MM.1S (cell line): ENCODE measurements at regions not wholly inside any gene's neighbourhood (a gene's known extent, or its start where the extent isn't known, plus 50 kb on each side); places are given as distances from the start of the nearest gene placed in this dataset.

Experiments
- DNase-seq: peaks from one replicate; pipeline ENCODE4 v3.0.0-alpha.2; 2015
- H2AFZ ChIP-seq: fragments of 300-600 bp; sonication (generic); 2 replicates; pipeline ENCODE4 v1.6.0; 2016; ENCODE audit warnings: antibody characterized with exemption, low read length
- H3F3A ChIP-seq: fragments of 300-600 bp; sonication (generic); 2 replicates; pipeline ENCODE4 v1.6.1; 2016; ENCODE audit warnings: mild to moderate bottlenecking, antibody characterized with exemption, low read length, moderate library complexity, mixed read lengths; ENCODE audit not compliant: insufficient read depth
- H3K27ac ChIP-seq: fragments of 300-600 bp; sonication (generic); 2 replicates; pipeline ENCODE4 v1.5.1; 2016; ENCODE audit warnings: mild to moderate bottlenecking, low read length
- H3K27me3 ChIP-seq: fragments of 300-600 bp; sonication (generic); replicated peaks from 2 replicates; pipeline ENCODE4 v1.6.0; 2016; ENCODE audit warnings: low read length; ENCODE audit not compliant: insufficient read depth
- H3K36me3 ChIP-seq: fragments of 300-600 bp; sonication (generic); replicated peaks from 2 replicates; pipeline ENCODE4 v1.6.1; 2016; ENCODE audit warnings: mild to moderate bottlenecking, low read length, mixed read lengths; ENCODE audit not compliant: insufficient read depth
- H3K4me1 ChIP-seq: fragments of 300-600 bp; sonication (generic); 2 replicates; pipeline ENCODE4 v1.6.1; 2016; ENCODE audit warnings: low read length, mixed read lengths
- H3K4me2 ChIP-seq: fragments of 300-600 bp; sonication (generic); 2 replicates; pipeline ENCODE4 v1.6.0; 2016; ENCODE audit warnings: low read depth, low read length
- H3K4me3 ChIP-seq: fragments of 300-600 bp; sonication (generic); 2 replicates; pipeline ENCODE4 v1.5.1; 2016; ENCODE audit warnings: low read length, mixed read lengths
- H3K79me2 ChIP-seq: fragments of 300-600 bp; sonication (generic); 2 replicates; pipeline ENCODE4 v1.6.1; 2016; ENCODE audit warnings: mixed run types, low read length, mixed read lengths
- H3K9ac ChIP-seq: fragments of 300-600 bp; sonication (generic); 2 replicates; pipeline ENCODE4 v1.6.1; 2016; ENCODE audit warnings: low read length, mixed read lengths
- H3K9me2 ChIP-seq: fragments of 300-600 bp; sonication (generic); replicated peaks from 2 replicates; pipeline ENCODE4 v1.6.1; 2016; ENCODE audit warnings: mild to moderate bottlenecking, low read length, mixed read lengths; ENCODE audit not compliant: insufficient read depth
- H3K9me3 ChIP-seq: fragments of 300-600 bp; sonication (generic); replicated peaks from 2 replicates; pipeline ENCODE4 v1.6.1; 2016; ENCODE audit warnings: mild to moderate bottlenecking, low read length, mixed read lengths; ENCODE audit not compliant: insufficient read depth
- H4K20me1 ChIP-seq: fragments of 300-600 bp; sonication (generic); 2 replicates; pipeline ENCODE4 v1.6.1; 2016; ENCODE audit warnings: mild to moderate bottlenecking, low read length, moderate library complexity, mixed read lengths; ENCODE audit not compliant: insufficient read depth
- EZH2 ChIP-seq: fragments of 300-600 bp; sonication (generic); optimal IDR thresholded peaks from 2 replicates; pipeline ENCODE3; 2017; ENCODE audit warnings: low read depth, mild to moderate bottlenecking, antibody characterized with exemption, low read length, mixed read lengths
- EZH2phosphoT487 ChIP-seq: fragments of 300-600 bp; sonication (generic); IDR thresholded peaks from 2 replicates; pipeline ENCODE4 v1.6.1; 2018; ENCODE audit warnings: antibody characterized with exemption, low read length
- TF ChIP-seq, protein P1 (sequence below): fragments of 300-600 bp; sonication (generic); IDR thresholded peaks from 2 replicates; pipeline ENCODE4 v1.5.1; 2016; ENCODE audit warnings: antibody characterized with exemption, low read length, mixed read lengths

DNA sequence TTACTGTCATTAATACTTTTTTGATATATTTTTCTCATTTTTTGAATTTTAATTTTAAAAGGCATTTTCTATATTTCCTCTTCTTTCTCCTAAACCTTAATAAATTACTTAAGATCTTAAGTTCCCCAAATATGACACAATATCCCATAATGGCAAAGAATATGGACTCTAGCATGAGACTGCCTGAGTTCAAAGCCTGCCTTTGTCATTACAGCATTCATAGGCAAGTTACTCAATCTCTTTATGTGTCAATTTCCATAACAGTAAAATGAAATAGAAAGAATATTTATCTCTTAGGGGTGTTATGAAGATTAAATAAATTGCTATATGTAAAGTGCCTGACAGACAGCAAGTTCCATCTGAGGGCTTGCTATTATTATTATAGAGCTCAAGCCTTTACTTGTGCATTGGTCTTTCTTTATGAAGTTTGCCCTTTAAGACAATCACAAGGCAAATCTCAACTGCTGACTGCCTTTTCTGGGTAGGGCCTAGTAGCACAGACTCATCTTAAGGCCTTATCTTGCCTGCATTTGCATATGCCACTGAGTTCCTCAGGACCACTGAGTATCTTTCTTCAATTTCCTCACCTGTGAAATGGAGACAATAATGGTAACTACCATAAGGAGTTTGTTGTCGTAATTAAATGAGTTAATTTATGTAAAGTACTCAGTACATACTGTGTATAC lies 231.0 kb downstream of the NRIP1 start:
- no peaks in the 10 kb centered on the region for H3K4me1 ChIP-seq
- H3K79me2 ChIP-seq, result no peaks in the 10 kb centered on the region
- H3K9me3 ChIP-seq, result no peaks in the 10 kb centered on the region
- no peak overlapping the region for H3K27ac ChIP-seq
- H3K4me2 ChIP-seq, result no peak overlapping the region
- no peak overlapping the region for H3K4me3 ChIP-seq
- no peaks in the 10 kb centered on the region for H3F3A ChIP-seq
- no peak for DNase-seq
- H4K20me1 ChIP-seq, result no peaks in the 10 kb centered on the region
- H2AFZ ChIP-seq, result no peak overlapping the region
- TF ChIP-seq EZH2phosphoT487, result no peak
- TF ChIP-seq EZH2, result no peak
- TF ChIP-seq, protein P1, sequence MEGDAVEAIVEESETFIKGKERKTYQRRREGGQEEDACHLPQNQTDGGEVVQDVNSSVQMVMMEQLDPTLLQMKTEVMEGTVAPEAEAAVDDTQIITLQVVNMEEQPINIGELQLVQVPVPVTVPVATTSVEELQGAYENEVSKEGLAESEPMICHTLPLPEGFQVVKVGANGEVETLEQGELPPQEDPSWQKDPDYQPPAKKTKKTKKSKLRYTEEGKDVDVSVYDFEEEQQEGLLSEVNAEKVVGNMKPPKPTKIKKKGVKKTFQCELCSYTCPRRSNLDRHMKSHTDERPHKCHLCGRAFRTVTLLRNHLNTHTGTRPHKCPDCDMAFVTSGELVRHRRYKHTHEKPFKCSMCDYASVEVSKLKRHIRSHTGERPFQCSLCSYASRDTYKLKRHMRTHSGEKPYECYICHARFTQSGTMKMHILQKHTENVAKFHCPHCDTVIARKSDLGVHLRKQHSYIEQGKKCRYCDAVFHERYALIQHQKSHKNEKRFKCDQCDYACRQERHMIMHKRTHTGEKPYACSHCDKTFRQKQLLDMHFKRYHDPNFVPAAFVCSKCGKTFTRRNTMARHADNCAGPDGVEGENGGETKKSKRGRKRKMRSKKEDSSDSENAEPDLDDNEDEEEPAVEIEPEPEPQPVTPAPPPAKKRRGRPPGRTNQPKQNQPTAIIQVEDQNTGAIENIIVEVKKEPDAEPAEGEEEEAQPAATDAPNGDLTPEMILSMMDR, result no peak
- no peaks in the 10 kb centered on the region for H3K9me2 ChIP-seq
- H3K36me3 ChIP-seq, result no peaks in the 10 kb centered on the region
- no peak overlapping the region for H3K9ac ChIP-seq
- no peaks in the 10 kb centered on the region for H3K27me3 ChIP-seq

DNA sequence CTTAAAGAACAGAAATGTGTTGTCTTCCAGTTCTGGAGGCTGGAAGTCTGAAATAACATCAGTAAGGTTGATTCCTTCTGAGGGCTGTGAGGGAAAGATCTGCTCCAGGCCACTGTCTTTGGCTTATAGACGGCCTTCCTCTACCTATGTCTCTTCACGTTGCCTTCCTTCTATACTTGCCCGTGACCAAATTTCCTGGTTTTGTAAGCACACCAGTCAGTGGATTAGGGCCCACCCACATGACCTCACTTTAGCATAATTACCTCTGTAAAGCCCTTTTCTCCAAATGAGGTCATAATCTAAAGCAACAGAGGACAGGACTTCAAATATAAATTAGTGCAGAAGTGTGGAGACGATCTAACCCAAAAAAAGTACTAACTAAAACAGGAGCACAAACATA lies 231.6 kb downstream of the NRIP1 start:
- no peaks in the 10 kb centered on the region for H3K79me2 ChIP-seq
- no peak overlapping the region for H3K27ac ChIP-seq
- no peaks in the 10 kb centered on the region for H4K20me1 ChIP-seq
- H2AFZ ChIP-seq, result no peak overlapping the region
- no peak overlapping the region for H3K4me3 ChIP-seq
- no peak overlapping the region for H3K9ac ChIP-seq
- DNase-seq, result no peak
- H3K9me2 ChIP-seq, result no peaks in the 10 kb centered on the region
- no peaks in the 10 kb centered on the region for H3K9me3 ChIP-seq
- H3F3A ChIP-seq, result no peaks in the 10 kb centered on the region
- H3K36me3 ChIP-seq, result no peaks in the 10 kb centered on the region
- no peak overlapping the region for H3K4me2 ChIP-seq
- TF ChIP-seq, protein P1, result no peak
- no peak for TF ChIP-seq EZH2
- H3K27me3 ChIP-seq, result no peaks in the 10 kb centered on the region
- H3K4me1 ChIP-seq, result no peaks in the 10 kb centered on the region

DNA sequence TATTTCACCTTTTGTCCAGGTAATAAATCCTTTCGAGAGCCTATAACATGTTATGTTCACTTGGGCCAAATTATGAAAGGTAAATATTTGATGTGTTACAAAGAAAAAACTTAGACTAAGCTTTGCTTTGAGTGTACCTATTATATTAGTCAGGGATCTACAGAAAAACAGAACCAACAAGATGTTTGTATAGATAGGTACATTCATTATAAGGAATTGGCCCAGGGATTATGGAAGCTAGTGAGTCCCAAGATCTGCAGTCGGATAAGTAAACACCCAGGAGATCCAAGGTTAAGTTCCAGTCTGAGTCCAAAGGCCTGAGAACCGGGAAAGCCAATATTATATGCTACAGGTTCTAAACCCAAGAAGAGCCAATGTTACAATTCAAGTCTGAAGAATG lies 234.5 kb downstream of the NRIP1 start:
- Histone ChIP-seq H3K4me2 (no peak overlapping the region), H4K20me1 (no peaks in the 10 kb centered on the region), H3K9ac (no peak overlapping the region), H3F3A (no peaks in the 10 kb centered on the region), H3K36me3 (no peaks in the 10 kb centered on the region), H3K27ac (no peak overlapping the region), H3K4me3 (no peak overlapping the region), H3K9me3 (no peaks in the 10 kb centered on the region), H3K79me2 (no peaks in the 10 kb centered on the region), H2AFZ (no peak overlapping the region), H3K27me3 (no peaks in the 10 kb centered on the region), H3K9me2 (no peaks in the 10 kb centered on the region), H3K4me1 (peaks cover 9% of the 10 kb centered on the region)
- no peak for DNase-seq
- TF ChIP-seq EZH2, result no peak
- TF ChIP-seq, protein P1, result no peak
- TF ChIP-seq EZH2phosphoT487, result no peak
